SH-SY5Y (cell line): ENCODE measurements at regions not wholly inside any gene's neighbourhood (a gene's known extent, or its start where the extent isn't known, plus 50 kb on each side); places are given as distances from the start of the nearest gene placed in this dataset.

ENCODE experiments used
- GATA2 ChIP-seq: IDR thresholded peaks from 2 replicates; pipeline ENCODE4 v1.6.1; 2011; ENCODE audit warnings: mild to moderate bottlenecking, low read depth, low read length
- GATA3 ChIP-seq: IDR thresholded peaks from 2 replicates; pipeline ENCODE4 v1.6.1; 2011; ENCODE audit warnings: low read depth, mild to moderate bottlenecking, low read length, moderate library complexity

DNA sequence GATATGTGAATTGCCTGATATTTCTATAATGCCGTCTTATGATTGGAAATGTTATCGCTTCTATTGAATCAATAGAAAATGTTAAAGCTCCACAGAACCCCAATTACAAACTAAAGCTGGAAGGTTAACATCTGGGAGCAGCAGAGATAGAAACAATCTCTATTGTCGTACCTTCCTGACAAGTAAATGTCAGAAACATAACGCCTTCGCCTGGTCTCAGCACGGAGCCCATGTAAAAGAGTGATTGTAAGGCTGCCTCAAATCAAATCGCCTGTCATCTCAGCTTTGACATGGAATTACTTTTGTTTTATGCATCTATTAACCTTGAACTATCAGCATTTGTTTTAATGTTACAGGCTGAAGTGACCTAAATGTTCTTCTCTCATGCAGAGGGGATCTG is 885.9 kb upstream of the PIK3C3 start:
- TF ChIP-seq GATA2 (no peak), GATA3 (no peak)
